ENCODE measurements at regions not wholly inside any gene's neighbourhood (a gene's known extent, or its start where the extent isn't known, plus 50 kb on each side); places are given as distances from the start of the nearest gene placed in this dataset.

DNA sequence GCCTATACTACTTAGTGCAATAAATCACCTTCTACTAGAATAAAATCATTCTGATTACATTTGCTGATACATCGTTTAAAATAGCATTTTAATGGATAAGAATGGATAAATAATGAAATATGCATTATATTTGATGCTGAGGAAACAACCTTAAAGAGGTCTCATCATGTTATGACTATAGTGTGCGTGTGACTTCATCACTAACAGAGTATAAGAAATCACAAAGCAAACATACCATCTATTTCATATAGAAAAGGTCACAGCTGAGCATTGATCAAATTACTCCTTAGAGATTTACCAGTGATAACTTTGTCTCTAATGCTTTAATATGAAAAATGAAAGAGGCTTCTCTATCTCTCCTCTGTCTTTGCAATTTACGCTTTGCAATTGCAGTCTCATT lies 1620.3 kb upstream of the SLC10A2 start:
- TF ChIP-seq CTCF (IDR thresholded peaks at IDR 0.05; ENCODE audit: low read length) (no peak), EZH2 (IDR thresholded peaks at IDR 0.05; ENCODE audit: borderline replicate concordance, low read length) (no peak)
